MCF 10A (cell line): ENCODE measurements at regions not wholly inside any gene's neighbourhood (a gene's known extent, or its start where the extent isn't known, plus 50 kb on each side); places are given as distances from the start of the nearest gene placed in this dataset.

ENCODE experiments used
- BruUV-seq: library from RNA; stranded (reverse); fragments of 400-500 nt; replicated peaks from 2 replicates; lab custom pipeline; 2021; lab: Mats Ljungman, UMichigan
- CTCF ChIA-PET: fragments of 300-600 bp; sonication (Branson Sonifier 250); formaldehyde crosslinking; extraction: SDS; loops from one replicate; lab custom pipeline; 2021; ENCODE audit warnings: antibody characterized with exemption, inconsistent platforms; lab: Yijun Ruan, JAX
- POLR2A ChIA-PET: fragments of 300-600, 350-650 bp; sonication (Branson Sonifier 250); formaldehyde crosslinking; extraction: SDS; loops from one replicate; lab custom pipeline; 2020; ENCODE audit warnings: antibody characterized with exemption, inconsistent platforms; lab: Yijun Ruan, JAX
- DNase-seq: peaks from one replicate; pipeline ENCODE4 v3.0.0-alpha.2; 2018; ENCODE audit not compliant: unreplicated experiment
- H3K27ac Mint-ChIP-seq: one replicate; pipeline ENCODE4 v1.8.0; 2022; ENCODE audit warnings: mild to moderate bottlenecking, low read depth, mixed read lengths; ENCODE audit not compliant: unreplicated experiment
- H3K27me3 Mint-ChIP-seq: one replicate; pipeline ENCODE4 v1.8.0; 2022; ENCODE audit warnings: mixed read lengths; ENCODE audit not compliant: insufficient read depth, unreplicated experiment
- H3K36me3 Mint-ChIP-seq: one replicate; pipeline ENCODE4 v1.8.0; 2022; ENCODE audit warnings: mild to moderate bottlenecking, moderate library complexity, mixed read lengths; ENCODE audit not compliant: insufficient read depth, unreplicated experiment
- H3K4me1 Mint-ChIP-seq: one replicate; pipeline ENCODE4 v1.8.0; 2022; ENCODE audit warnings: mixed read lengths; ENCODE audit not compliant: insufficient read depth, unreplicated experiment
- H3K4me3 Mint-ChIP-seq: one replicate; pipeline ENCODE4 v1.8.0; 2022; ENCODE audit warnings: mild to moderate bottlenecking, moderate library complexity, mixed read lengths; ENCODE audit not compliant: unreplicated experiment
- H3K9me3 Mint-ChIP-seq: one replicate; pipeline ENCODE4 v1.8.0; 2022; ENCODE audit warnings: mixed read lengths; ENCODE audit not compliant: unreplicated experiment
- CTCF ChIP-seq: fragments of 200-600 bp; IDR thresholded peaks from one replicate; pipeline ENCODE4 v1.8.0; 2022; ENCODE audit warnings: antibody characterized with exemption, mild to moderate bottlenecking; ENCODE audit not compliant: unreplicated experiment
- intact Hi-C: fragments of 100-400 bp; cut with micrococcal nuclease; formaldehyde crosslinking; loops from 2 replicates; pipeline ENCODE4 v1.14.1; 2022

DNA sequence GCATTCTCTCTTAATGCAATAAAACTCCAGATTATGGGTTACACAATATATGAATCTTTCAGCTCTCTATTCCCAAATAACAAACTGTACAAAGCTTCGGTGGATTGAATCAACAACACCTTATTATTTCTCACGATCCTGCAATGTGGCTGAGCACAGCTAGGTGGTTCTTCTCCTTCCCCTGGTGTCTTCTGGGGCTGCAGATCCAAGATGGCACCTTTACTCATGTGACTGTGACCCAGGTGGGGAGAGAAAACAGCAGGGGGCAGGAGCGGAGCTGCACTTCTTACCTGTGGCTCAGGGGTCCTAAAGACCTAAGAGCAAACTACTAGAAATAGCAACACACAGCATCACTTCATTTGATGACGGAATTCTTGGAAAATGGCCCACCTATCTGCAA is 233.1 kb downstream of the IRX1 start:
- no peak for TF ChIP-seq CTCF
- peaks cover 16% of the 10 kb centered on the region for H3K9me3 Mint-ChIP-seq
- CTCF ChIA-PET, result interaction anchor here (0.5 kb wide), 1 partner anchor 224 kb away, joined by 3 read pairs; no protein-coding TSS in a partner anchor
- no peaks in the 10 kb centered on the region for H3K36me3 Mint-ChIP-seq
- H3K27me3 Mint-ChIP-seq, result no peaks in the 10 kb centered on the region
- H3K27ac Mint-ChIP-seq, result no peak overlapping the region
- no peak for DNase-seq
- no peak overlapping the region for H3K4me3 Mint-ChIP-seq
- no TSS peak for BruUV-seq
- intact Hi-C loops, result no loop called here
- POLR2A ChIA-PET, result interaction anchor here (1.1 kb wide), 1 partner anchor 12 kb away, joined by 4 read pairs; no protein-coding TSS in a partner anchor
- no peaks in the 10 kb centered on the region for H3K4me1 Mint-ChIP-seq

- BruUV-seq, result no TSS peak
- POLR2A ChIA-PET, result no interaction called here
- Mint-ChIP-seq H3K9me3 (peaks cover 16% of the 10 kb centered on the region), H3K27me3 (no peaks in the 10 kb centered on the region), H3K4me1 (no peaks in the 10 kb centered on the region), H3K27ac (no peak overlapping the region), H3K4me3 (no peak overlapping the region), H3K36me3 (no peaks in the 10 kb centered on the region)
- CTCF ChIA-PET, result no interaction called here
- no peak for TF ChIP-seq CTCF
- no peak for DNase-seq
- intact Hi-C loops, result no loop called here
These were observed 237.9 kb downstream of the IRX1 start for GRCh38 chr5:3833566-3833965.

GRCh38 chr5:3835811-3836210 is 240.2 kb downstream of the IRX1 start:
- H3K27ac Mint-ChIP-seq, result no peak overlapping the region
- H3K9me3 Mint-ChIP-seq, result peaks cover 16% of the 10 kb centered on the region
- no peaks in the 10 kb centered on the region for H3K36me3 Mint-ChIP-seq
- no peak for TF ChIP-seq CTCF
- no peaks in the 10 kb centered on the region for H3K4me1 Mint-ChIP-seq
- CTCF ChIA-PET, result interaction anchor here (0.6 kb wide), 1 partner anchor 606 kb away, joined by 4 read pairs; no protein-coding TSS in a partner anchor
- no peaks in the 10 kb centered on the region for H3K27me3 Mint-ChIP-seq
- BruUV-seq, result no TSS peak
- no peak overlapping the region for H3K4me3 Mint-ChIP-seq
- no peak for DNase-seq
- POLR2A ChIA-PET, result no interaction called here
- intact Hi-C loops, result no loop called here

- DNase-seq, result no peak
These were observed 240.9 kb downstream of the IRX1 start for GRCh38 chr5:3836528-3836927.

More at GRCh38 chr5:3836528-3836927, 240.9 kb downstream of the IRX1 start:
- H3K9me3 Mint-ChIP-seq, result peaks cover 12% of the 10 kb centered on the region
- no peaks in the 10 kb centered on the region for H3K27me3 Mint-ChIP-seq
- H3K36me3 Mint-ChIP-seq, result no peaks in the 10 kb centered on the region
- intact Hi-C loops, result no loop called here
- H3K4me3 Mint-ChIP-seq, result no peak overlapping the region
- H3K27ac Mint-ChIP-seq, result no peak overlapping the region
- no peaks in the 10 kb centered on the region for H3K4me1 Mint-ChIP-seq
- CTCF ChIA-PET, result no interaction called here
- no TSS peak for BruUV-seq
- TF ChIP-seq CTCF, result no peak
- POLR2A ChIA-PET, result no interaction called here
